ENCODE measurements at regions not wholly inside any gene's neighbourhood (a gene's known extent, or its start where the extent isn't known, plus 50 kb on each side); places are given as distances from the start of the nearest gene placed in this dataset.
"Not testable (repeated sequence)": the region's sequence is repeated elsewhere in the genome, so short reads cannot be mapped to it uniquely, and the experiment has no call there.

DNA sequence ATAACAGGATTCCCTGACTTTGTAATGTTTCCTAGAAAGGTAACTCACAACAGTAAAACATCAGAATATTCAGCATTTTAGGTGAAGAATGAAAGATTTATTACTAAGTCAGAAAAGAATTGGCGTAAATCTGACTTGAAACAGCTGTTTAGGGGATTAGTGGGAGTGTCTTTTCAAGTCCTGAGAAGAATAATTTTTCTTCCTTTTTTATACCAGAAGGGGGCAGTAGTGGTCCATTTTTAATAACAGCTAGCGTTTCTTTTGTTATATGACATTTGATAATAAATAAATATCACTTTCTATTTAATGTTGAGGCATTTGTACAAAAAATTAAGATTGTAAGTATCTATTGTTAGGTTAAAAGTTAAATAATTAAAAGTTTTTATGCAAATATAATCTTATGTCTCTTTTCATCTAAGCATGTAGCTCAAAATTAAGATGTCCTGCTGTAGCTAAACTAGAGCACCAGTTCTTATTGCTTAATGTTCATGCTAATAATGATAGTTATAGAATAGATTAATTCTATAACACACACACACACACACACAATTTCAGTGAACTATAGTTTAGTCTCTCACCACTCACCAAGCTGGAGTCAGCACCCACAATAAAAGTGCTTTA, 258.7 kb upstream of the ARRDC3 start:
- peak in 1 of 2 donors; percentile 35 for DNase-seq

- no peak for DNase-seq
These were observed 256.6 kb upstream of the ARRDC3 start for GRCh38 chr5:91639744-91640143.

- no peak for DNase-seq
These were observed 254.9 kb upstream of the ARRDC3 start for GRCh38 chr5:91638010-91638409.

DNA sequence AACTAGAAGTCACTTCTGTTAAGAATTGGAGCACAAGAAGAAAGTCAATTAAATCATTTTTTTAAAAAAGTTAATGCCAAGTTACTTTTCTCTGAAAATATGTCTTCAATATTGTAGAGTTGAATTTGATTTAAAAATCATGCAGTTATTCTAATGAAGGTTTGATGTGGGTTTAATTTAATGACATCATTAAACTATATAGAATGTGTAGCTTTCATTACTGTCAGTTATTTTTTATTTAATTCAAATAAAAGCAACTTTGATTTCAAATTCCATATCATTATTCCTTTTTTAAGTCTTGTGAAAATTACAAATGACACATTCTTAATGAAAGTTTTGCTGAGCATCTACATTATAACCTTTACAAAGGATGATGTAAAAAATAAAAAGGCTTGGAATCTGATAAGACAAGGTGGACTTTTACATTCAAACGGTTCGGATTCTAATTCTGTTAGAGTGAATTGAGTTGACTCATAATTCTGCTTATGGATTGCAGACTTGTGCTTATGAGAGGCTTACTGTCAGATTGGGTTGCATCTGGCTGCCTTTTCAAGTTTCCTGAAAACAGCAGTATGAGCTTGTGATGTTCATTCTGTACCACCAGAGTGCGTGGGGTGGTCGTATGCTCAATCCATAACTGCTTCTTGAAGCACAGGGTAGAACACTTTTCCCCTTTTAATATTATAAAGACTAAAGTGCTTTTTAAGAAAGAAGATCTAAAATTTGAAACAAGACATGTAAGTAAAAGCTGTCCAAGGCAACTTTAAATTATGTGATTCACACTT, 253.0 kb upstream of the ARRDC3 start:
- DNase-seq, result no peak

- DNase-seq, result no peak
These were observed 249.8 kb upstream of the ARRDC3 start for GRCh38 chr5:91632871-91633270.

DNA sequence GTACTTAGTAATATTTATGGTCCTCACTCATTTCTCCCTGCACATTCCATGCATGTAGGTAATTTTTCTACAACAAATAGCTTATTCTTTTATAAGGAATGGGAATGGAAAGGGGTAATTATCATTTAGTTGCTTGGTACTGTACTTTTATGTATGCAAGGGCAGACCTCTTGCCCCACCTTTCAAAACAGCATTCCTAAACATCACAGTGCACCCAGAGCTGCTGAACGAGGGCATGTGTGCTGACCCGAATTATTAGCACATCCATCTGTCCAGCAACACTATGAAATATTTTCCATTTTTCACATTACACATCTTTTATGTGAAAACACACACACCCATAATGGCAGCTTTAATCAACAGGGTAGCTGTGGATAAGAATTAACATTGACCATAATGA, 228.6 kb upstream of the ARRDC3 start:
- DNase-seq, result no peak

GRCh38 chr5:91607675-91608074, 224.6 kb upstream of the ARRDC3 start:
- DNase-seq, result no peak

- DNase-seq, result no peak
These were observed 216.7 kb upstream of the ARRDC3 start for GRCh38 chr5:91599863-91600262.

DNA sequence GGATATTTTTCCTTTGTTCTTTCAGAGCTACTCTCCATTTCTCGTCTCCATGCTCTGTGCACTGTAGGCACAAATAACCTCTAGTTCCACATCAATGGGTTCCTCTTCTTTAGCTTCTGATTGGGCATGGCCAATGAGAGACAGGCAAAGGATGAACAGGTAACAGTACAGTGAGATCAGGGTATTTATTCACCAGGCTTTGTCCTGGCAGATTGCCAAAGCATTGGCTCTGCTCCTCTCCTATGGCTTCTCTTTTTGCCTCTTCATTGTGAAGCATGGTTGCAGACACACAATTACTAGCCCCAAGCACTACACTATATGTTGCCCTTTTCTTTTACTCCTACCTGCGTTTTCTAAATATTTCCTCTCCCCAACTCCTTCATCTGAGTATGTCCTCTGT, 215.1 kb upstream of the ARRDC3 start:
- no peak for DNase-seq

GRCh38 chr5:91595424-91595823, 212.3 kb upstream of the ARRDC3 start:
- no peak for DNase-seq

GRCh38 chr5:91591076-91591475, 208.0 kb upstream of the ARRDC3 start:
- no peak for DNase-seq

- DNase-seq, result no peak
These were observed 203.1 kb upstream of the ARRDC3 start for GRCh38 chr5:91586232-91586631.

DNA sequence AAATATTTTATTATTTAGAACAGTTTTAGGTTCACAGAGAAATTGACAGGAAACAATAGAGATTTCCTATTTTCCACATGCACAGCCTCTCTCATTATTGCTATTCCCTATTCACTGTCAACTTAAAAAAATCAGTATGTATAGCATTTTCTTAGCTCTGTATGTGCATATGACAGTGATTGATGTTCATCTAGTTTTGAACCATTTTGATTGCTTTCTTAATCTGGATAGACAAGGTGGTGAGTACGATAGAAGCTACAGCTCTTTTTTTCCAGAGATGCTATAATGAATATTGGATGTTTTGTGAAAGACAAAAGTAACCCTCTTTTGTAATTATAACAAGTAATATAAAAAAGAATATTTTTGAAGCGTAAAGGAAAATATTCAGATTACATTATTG, 201.2 kb upstream of the ARRDC3 start:
- no peak for DNase-seq

- DNase-seq, result not testable (repeated sequence)
These were observed 182.9 kb upstream of the ARRDC3 start for GRCh38 chr5:91566012-91566411.

DNA sequence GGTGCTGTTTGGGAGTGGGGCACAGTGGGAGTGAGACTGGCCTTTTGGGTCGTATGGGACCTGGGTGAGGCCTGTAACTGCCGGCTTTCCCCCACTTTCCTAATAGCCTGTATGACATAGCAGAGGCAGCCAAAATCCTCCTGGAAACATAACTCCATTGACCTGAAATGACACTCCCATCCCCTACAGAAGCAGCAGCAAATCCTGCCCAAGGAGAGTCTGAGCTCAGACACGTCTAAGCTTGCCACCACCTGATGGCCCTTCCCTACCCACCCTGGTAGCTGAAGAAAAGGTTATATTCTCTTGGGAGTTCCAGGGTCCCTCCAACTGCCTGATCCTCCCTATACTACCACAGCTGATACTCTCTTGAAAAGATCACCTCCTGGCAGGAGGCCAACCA, 179.8 kb upstream of the ARRDC3 start:
- DNase-seq, result no peak

DNA sequence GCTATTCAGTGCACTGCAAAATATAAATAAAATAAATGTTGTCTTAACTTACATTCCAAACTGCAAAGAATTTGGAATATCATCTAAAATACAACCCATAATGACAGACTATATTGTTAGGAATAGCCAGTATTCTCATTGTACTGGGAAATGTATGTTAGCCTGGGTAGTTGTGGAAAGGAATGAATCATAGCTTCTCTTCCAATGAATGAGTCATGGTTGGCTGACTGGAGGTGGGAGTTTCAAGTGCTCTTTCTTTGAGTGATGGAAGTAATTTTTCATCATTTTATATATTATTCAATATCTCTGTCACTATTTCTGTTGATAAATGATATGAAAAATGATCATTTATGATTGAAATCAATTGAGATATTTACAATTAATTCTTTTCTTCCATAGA, 158.6 kb upstream of the ARRDC3 start:
- no peak for DNase-seq

DNA sequence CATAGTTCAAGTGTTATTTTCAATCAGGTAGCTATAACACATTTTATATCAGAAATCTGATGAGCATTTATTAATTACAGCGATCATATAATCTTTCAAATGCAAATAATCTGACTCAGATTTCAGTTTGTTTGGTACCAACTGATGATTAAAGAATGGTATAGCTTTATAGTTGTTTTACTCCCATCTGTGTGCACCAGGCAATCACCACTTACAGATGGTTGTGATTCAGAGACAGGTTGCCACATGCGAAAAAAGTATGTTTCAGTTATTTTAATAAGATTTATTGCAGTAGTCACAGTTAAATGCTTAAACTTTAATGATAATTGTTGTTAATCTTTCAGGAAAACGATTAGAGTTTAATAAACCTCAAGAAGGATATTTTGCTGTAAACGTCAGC, 155.1 kb upstream of the ARRDC3 start:
- DNase-seq, result no peak

DNA sequence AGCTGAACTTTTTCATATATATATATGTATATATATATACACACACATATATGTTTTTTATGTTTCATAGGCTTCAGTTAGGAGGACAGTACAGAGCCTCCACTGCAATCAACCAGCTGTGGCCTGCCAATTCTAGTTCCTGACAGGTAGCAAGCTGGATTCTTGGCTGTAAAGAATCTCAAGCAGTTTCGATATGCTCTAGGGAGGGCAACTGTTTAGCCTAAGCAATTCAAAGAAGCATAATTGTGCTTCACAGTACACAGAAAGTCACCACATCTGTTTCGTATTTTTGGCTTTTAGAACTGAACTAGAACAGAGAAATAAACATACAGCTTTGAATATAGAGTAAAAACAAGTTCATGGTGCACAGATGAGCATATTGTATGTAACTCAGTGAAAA, 152.4 kb upstream of the ARRDC3 start:
- no peak for DNase-seq

- DNase-seq, result no peak
These were observed 151.2 kb upstream of the ARRDC3 start for GRCh38 chr5:91534332-91534731.

- no peak for DNase-seq
These were observed 149.7 kb upstream of the ARRDC3 start for GRCh38 chr5:91532779-91533178.

DNA sequence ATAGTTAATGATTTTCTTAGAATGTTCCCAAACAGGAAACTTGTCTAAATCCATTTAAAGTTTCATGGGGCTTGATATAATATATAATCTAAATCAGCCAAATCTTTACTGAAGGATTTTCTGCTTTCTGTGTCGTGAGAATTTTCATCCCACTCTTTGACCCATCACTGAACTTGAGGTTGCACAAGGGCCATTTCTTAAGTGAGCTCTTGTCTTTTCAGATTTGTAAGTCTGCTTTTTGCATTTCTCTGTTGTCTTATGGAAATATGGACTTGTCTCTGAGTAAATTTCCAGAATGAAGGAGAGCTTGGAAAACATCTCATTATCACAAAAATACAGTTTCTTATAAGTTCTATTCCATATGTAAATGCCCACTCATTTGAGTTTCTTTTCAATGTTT, 149.2 kb upstream of the ARRDC3 start:
- DNase-seq, result no peak

DNA sequence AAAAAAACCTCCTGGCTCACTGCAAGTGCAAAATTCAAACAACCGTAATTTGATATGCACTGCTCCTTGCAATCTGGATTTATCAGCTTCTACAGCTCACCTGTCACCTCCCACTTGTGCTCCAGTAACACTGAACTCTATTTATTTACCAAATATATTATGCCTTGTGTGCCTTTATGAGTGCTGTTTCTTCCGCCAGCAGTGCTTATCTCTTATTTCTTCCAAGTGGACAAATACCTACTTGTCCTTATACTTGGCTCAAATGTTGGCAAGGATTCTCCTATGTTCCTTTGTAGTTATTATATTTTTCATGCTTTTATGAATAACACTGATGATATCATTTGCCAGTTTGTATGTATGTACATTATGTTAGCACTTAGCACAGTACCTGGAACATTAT, 145.7 kb upstream of the ARRDC3 start:
- DNase-seq, result no peak

GRCh38 chr5:91521785-91522184, 138.7 kb upstream of the ARRDC3 start:
- DNase-seq, result no peak

DNA sequence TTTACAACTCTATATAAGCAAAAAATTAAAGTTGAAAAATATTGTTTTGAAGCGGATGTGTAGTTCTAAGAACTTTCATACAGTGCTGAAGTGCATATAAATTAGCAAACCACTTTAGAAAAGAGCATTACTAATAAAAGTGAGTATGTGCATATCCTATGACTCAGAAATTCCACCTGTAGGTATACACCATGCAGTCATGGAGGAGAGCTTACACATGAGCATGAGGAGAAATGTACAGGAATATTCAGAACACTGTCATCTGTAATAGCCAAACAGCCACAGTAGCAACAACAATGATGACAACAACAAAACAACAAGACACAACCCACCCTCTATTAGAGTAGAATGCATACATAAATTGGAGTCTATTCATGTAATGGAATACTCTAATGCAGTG, 138.2 kb upstream of the ARRDC3 start:
- no peak for DNase-seq

- DNase-seq, result no peak
These were observed 131.3 kb upstream of the ARRDC3 start for GRCh38 chr5:91514400-91514799.
